C4-2B (cell line): ENCODE measurements at regions not wholly inside any gene's neighbourhood (a gene's known extent, or its start where the extent isn't known, plus 50 kb on each side); places are given as distances from the start of the nearest gene placed in this dataset.
"Not testable (repeated sequence)": the region's sequence is repeated elsewhere in the genome, so short reads cannot be mapped to it uniquely, and the experiment has no call there.

ENCODE experiments used
- H3K27ac ChIP-seq: fragments of 450-650 bp; 2 replicates; pipeline ENCODE4 v1.5.1; 2017
- ZFX ChIP-seq: fragments of 450-650 bp; IDR thresholded peaks from 2 replicates; pipeline ENCODE4 v1.6.1; 2017
- TF ChIP-seq, protein P1 (sequence below): fragments of 450-650 bp; conservative IDR thresholded peaks from 2 replicates; pipeline ENCODE4 v1.5.1; 2017; ENCODE audit warnings: mild to moderate bottlenecking

DNA sequence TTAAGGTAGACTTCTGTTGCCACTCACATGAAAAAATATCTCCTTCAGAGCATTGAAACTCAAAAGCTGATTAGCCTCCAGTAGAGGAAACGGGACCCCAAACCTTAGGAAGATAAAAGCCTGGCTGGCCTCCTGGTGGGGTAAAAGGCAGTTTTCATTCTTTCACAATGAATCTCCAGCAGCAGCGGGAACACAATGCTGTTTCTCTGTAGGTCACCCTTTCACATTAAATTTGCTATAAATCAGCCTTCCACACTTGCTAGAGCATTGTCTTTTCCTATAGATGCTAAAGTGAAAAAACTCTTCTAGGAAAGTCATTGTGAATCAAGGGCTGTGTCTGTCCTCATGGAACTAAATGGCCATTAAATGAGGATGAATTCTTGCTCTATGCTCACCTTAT lies 207.3 kb upstream of the MAGEB2 start:
- no peak overlapping the region for H3K27ac ChIP-seq
- TF ChIP-seq, protein P1, sequence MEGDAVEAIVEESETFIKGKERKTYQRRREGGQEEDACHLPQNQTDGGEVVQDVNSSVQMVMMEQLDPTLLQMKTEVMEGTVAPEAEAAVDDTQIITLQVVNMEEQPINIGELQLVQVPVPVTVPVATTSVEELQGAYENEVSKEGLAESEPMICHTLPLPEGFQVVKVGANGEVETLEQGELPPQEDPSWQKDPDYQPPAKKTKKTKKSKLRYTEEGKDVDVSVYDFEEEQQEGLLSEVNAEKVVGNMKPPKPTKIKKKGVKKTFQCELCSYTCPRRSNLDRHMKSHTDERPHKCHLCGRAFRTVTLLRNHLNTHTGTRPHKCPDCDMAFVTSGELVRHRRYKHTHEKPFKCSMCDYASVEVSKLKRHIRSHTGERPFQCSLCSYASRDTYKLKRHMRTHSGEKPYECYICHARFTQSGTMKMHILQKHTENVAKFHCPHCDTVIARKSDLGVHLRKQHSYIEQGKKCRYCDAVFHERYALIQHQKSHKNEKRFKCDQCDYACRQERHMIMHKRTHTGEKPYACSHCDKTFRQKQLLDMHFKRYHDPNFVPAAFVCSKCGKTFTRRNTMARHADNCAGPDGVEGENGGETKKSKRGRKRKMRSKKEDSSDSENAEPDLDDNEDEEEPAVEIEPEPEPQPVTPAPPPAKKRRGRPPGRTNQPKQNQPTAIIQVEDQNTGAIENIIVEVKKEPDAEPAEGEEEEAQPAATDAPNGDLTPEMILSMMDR = no peak
- no peak for TF ChIP-seq ZFX

DNA sequence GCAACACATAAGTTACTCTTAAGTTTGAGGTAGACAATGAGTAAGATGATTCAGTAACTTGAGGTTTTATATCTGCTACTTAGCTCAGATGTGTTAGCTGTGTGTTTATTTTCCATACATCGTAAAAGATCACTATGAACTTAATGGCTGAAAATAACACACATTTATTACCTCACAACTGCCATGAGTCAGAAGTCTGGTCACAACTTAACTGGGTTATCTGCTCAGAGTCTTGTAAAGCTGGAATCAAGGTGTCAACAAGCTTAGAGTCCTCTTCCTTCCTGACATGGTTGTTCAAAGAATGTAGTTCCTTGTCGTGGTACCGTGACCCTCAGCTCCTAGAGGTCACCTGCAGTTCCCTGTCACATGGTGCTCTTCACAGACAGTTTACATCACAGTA lies 204.9 kb upstream of the MAGEB2 start:
- TF ChIP-seq, protein P1 = no peak
- TF ChIP-seq ZFX = no peak
- no peak overlapping the region for H3K27ac ChIP-seq

DNA sequence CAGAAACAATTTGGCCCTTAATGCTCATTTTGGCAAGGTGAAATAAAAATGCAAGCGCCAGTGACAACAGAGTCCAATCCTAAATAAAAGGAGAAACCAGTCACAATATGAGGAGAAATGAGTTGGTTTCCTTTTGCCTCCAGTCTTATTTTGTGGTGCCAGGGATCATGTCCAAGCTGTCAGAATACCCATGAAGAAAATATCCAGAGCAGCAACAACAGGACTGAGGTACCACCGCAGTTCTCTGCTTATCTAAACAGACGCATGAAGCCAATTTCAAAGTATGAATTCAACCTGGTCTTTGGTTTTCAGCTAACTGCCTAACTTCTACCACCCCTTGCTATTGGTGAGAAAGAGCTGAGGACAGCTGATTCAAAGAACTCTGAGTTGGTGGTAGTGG lies 199.9 kb upstream of the MAGEB2 start:
- no peak overlapping the region for H3K27ac ChIP-seq
- TF ChIP-seq ZFX = no peak
- TF ChIP-seq, protein P1 = no peak

DNA sequence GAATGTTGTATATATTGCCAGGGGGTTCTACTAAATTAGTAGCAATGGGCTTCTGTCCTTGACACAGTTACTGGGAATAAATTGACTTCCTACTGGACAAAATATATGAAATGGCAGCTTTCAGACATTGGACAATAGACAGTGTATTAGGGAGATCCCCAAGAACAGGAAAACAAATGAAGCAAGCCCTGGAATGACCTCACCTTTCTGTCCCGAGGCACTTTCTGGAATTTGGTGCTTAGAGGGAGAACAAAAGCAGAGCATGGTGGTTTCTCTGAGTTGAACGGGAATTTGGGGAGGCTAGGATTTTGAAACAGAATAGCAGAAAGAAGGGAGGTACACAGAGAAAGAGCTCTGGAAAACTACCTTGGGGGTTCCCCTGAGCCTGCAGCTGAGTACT lies 187.7 kb upstream of the MAGEB2 start:
- no peak overlapping the region for H3K27ac ChIP-seq
- no peak for TF ChIP-seq ZFX
- TF ChIP-seq, protein P1 = no peak

DNA sequence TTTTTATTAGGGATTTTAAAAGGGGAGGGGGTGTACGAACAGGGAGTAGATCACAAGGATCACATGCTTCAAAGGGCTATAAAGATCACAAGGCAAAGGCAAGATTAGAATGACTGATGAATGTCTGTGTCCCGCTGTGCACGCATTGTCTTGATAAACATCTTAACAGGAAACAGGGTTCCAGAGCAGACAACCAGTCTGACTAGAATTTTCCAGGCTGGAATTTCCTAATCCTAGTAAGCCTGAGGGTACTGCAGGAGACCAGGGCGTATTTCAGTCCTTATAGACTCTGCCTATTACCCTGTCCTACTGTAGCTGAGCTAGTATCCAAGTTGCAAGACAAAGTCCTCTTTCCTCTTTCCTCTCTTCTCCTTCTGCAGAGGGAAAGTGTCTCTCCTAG lies 179.0 kb upstream of the MAGEB2 start:
- not testable (repeated sequence) for H3K27ac ChIP-seq

DNA sequence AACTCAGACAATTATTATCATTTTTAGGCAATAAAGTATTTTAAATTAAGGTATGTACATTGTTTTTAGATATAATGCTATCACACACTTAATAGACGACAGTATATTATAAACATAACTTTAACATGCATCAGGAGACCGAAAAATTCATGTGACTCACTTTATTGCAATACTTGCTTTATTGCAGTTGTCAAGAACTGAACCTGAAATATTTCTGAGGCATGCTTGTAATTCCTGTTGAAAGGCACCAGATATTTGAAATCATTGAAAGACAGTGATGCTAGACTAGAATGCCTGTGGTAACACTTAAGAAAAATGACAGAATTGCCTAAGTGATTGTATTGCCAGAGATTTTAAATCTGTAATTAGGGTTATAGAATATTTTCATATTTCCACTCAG lies 175.6 kb upstream of the MAGEB2 start:
- no peak for TF ChIP-seq ZFX
- TF ChIP-seq, protein P1 = no peak
- H3K27ac ChIP-seq = no peak overlapping the region

DNA sequence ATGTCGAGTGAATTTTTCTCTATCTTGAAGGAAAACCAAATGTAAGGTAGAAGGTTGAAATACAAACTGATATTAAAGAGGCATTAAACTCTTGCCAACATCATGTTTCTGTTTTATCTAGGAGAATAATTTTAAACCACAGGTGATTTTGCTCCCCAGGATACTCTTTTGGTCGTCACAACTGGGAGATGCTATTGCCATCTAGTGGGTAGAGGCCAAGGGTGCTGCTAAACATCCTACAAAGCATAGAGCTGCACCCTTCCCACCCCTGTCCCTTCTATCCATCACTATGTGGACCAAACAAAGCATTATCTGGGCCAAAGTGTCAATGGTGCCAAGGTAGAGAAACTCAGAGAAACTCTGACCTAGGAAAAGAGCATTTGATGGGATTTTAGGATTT lies 154.6 kb upstream of the MAGEB2 start:
- H3K27ac ChIP-seq = no peak overlapping the region
- TF ChIP-seq ZFX = no peak
- TF ChIP-seq, protein P1 = peak; percentile 59

DNA sequence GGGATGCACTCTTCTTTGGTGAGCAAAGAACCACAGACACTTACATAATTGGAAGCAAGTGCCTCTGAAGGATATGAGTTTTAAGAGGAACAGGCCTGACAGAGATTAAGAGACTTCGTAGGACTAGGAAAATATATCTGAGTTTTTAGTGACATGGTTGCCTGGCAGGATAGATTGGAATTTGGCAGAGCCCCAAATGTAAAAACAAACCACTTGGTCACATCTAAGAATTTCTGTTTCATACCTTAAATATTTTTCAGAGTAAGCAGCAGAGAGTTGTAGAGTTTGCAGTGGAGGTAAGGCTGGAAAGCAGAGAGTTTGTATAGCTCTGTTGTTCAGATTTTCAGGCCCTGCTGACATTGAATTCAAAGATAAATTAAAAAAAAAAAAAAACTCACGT lies 150.1 kb upstream of the MAGEB2 start:
- TF ChIP-seq ZFX = no peak
- TF ChIP-seq, protein P1 = no peak
- H3K27ac ChIP-seq = no peak overlapping the region
